ENCODE measurements at regions not wholly inside any gene's neighbourhood (a gene's known extent, or its start where the extent isn't known, plus 50 kb on each side); places are given as distances from the start of the nearest gene placed in this dataset.

DNA sequence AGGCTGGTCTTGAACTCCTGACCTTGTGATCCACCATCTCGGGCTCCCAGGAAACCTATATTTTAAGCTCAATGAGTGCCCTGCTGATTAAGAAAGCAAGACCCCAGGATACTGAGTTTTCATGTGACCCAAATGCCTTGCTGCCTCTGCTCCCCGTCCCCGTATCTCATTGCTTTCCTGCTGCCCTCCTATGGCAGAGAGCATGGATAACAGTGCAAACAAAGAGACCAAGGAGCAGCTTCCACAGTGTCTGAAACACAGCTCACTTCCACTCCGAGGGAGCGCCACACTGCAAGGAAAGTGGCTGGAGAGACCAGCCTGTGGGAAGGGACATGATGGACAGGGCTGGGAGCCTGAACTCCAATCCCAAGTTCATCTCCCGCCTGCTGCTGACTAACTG, 246.8 kb downstream of the TMEM182 start:
- no peak for DNase-seq
- H3K4me1 ChIP-seq (ENCODE audit: control insufficient read depth, insufficient read depth, low read depth, low read length) = no peaks in the 10 kb centered on the region
- H4K8ac ChIP-seq (ENCODE audit: low read length) = no peak overlapping the region
- 75% methylated on average over 5 of the region's 6 CpGs for WGBS
- no peak overlapping the region for H3K14ac ChIP-seq (ENCODE audit: low read length in 2 of 2)
- no peaks in the 10 kb centered on the region for H3K27me3 ChIP-seq (ENCODE audit: control insufficient read depth in 1 of 2, insufficient read depth in 1 of 2, low read length in 2 of 2)
- H3K4me3 ChIP-seq (ENCODE audit: insufficient read depth in 1 of 2, low read depth in 1 of 2, low read length in 2 of 2) = no peak overlapping the region
- no peak overlapping the region for H2AFZ ChIP-seq (ENCODE audit: low read depth, low read length)
- H2BK15ac ChIP-seq (ENCODE audit: low read depth, poor library complexity, severe bottlenecking) = no peak overlapping the region
- no peak overlapping the region for H3K27ac ChIP-seq (ENCODE audit: low read length, poor library complexity, severe bottlenecking)
- no peak overlapping the region for H2AK5ac ChIP-seq (ENCODE audit: low read length, severe bottlenecking)
- H2BK12ac ChIP-seq (ENCODE audit: low read length in 2 of 2) = no peak overlapping the region
- H3K36me3 ChIP-seq (ENCODE audit: control insufficient read depth in 1 of 2, insufficient read depth in 2 of 2, low read depth in 1 of 2, low read length in 2 of 2) = no peaks in the 10 kb centered on the region
- peak overlapping the region; percentile 21 for H3K4me2 ChIP-seq (ENCODE audit: low read length, poor library complexity, severe bottlenecking)
- H3K18ac ChIP-seq (ENCODE audit: low read depth in 1 of 2, low read length in 2 of 2) = no peak overlapping the region
- no peak overlapping the region for H3K4ac ChIP-seq (ENCODE audit: low read depth in 1 of 2, low read length in 2 of 2)
- no peak overlapping the region for H3K23ac ChIP-seq (ENCODE audit: low read length in 2 of 2)
- no peak overlapping the region for H4K91ac ChIP-seq (ENCODE audit: low read length)
- H3K9me3 ChIP-seq (ENCODE audit: control insufficient read depth, low read length) = no peaks in the 10 kb centered on the region
- H3K79me1 ChIP-seq (replicated peaks; ENCODE audit: low read length, poor library complexity, severe bottlenecking) = no peaks in the 10 kb centered on the region
- H2BK120ac ChIP-seq (ENCODE audit: low read depth, low read length) = no peak overlapping the region
- no peak overlapping the region for H2BK5ac ChIP-seq (ENCODE audit: low read depth, low read length, poor library complexity, severe bottlenecking)
- no peak overlapping the region for H3K9ac ChIP-seq (ENCODE audit: low read length)

DNA sequence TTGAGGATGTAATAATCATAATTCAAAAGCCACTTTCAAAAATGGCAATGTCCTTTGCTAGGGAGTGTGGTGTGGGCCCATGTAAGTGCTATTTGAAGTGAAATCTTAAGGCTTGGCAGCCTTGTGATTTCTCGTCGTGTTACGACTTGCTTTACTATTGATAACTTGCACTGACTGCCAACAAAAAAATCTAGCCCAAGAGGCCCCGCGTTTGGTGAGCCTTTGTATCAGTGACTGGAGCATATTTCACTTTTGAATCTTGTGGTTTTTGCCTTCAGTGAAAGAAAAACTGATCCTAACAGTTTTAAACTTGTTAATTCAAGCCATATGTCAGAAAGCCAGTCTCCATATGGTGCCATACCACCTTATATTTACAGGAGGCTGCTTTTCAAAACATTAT, 248.0 kb downstream of the TMEM182 start:
- H3K79me1 ChIP-seq (replicated peaks; ENCODE audit: low read length, poor library complexity, severe bottlenecking) = no peaks in the 10 kb centered on the region
- no peak overlapping the region for H3K9ac ChIP-seq (ENCODE audit: low read length)
- H3K36me3 ChIP-seq (ENCODE audit: control insufficient read depth in 1 of 2, insufficient read depth in 2 of 2, low read depth in 1 of 2, low read length in 2 of 2) = no peaks in the 10 kb centered on the region
- H2BK5ac ChIP-seq (ENCODE audit: low read depth, low read length, poor library complexity, severe bottlenecking) = no peak overlapping the region
- no peaks in the 10 kb centered on the region for H3K4me1 ChIP-seq (ENCODE audit: control insufficient read depth, insufficient read depth, low read depth, low read length)
- H2BK15ac ChIP-seq (ENCODE audit: low read depth, poor library complexity, severe bottlenecking) = no peak overlapping the region
- H3K14ac ChIP-seq (ENCODE audit: low read length in 2 of 2) = no peak overlapping the region
- H3K4me2 ChIP-seq (ENCODE audit: low read length, poor library complexity, severe bottlenecking) = no peak overlapping the region
- H2BK120ac ChIP-seq (ENCODE audit: low read depth, low read length) = no peak overlapping the region
- 83% methylated on average over 4 of the region's 5 CpGs for WGBS
- H3K27ac ChIP-seq (ENCODE audit: low read length, poor library complexity, severe bottlenecking) = no peak overlapping the region
- no peaks in the 10 kb centered on the region for H3K27me3 ChIP-seq (ENCODE audit: control insufficient read depth in 1 of 2, insufficient read depth in 1 of 2, low read length in 2 of 2)
- no peak overlapping the region for H3K18ac ChIP-seq (ENCODE audit: low read depth in 1 of 2, low read length in 2 of 2)
- no peak overlapping the region for H4K91ac ChIP-seq (ENCODE audit: low read length)
- no peak overlapping the region for H4K8ac ChIP-seq (ENCODE audit: low read length)
- no peak overlapping the region for H2BK12ac ChIP-seq (ENCODE audit: low read length in 2 of 2)
- H2AK5ac ChIP-seq (ENCODE audit: low read length, severe bottlenecking) = no peak overlapping the region
- no peak for DNase-seq
- no peak overlapping the region for H3K4ac ChIP-seq (ENCODE audit: low read depth in 1 of 2, low read length in 2 of 2)
- H2AFZ ChIP-seq (ENCODE audit: low read depth, low read length) = no peak overlapping the region
- H3K4me3 ChIP-seq (ENCODE audit: insufficient read depth in 1 of 2, low read depth in 1 of 2, low read length in 2 of 2) = no peak overlapping the region
- no peaks in the 10 kb centered on the region for H3K9me3 ChIP-seq (ENCODE audit: control insufficient read depth, low read length)
- no peak overlapping the region for H3K23ac ChIP-seq (ENCODE audit: low read length in 2 of 2)

DNA sequence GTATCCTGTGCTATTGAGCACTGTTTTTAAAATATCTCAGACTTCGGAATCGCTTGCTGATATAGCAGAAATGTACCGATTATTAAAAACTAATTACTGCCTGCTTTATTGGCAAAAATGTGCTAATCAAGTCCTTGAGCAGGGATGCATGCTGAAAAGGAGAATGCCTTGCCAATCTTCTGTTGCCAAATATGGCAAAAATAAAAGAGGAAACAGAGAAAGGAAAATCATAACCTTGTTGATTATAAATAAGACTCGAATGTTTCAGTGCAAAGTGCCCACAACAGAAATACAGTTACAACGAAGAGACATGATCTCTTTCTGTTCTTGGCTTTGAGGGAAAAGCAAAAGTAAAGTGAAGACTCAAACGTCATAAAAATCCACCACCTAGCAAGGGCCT, 248.5 kb downstream of the TMEM182 start:
- Histone ChIP-seq H3K4ac (ENCODE audit: low read depth in 1 of 2, low read length in 2 of 2) (no peak overlapping the region), H3K18ac (ENCODE audit: low read depth in 1 of 2, low read length in 2 of 2) (no peak overlapping the region), H2BK12ac (ENCODE audit: low read length in 2 of 2) (no peak overlapping the region), H3K4me3 (ENCODE audit: insufficient read depth in 1 of 2, low read depth in 1 of 2, low read length in 2 of 2) (no peak overlapping the region), H3K14ac (ENCODE audit: low read length in 2 of 2) (no peak overlapping the region), H2BK15ac (ENCODE audit: low read depth, poor library complexity, severe bottlenecking) (no peak overlapping the region), H2BK5ac (ENCODE audit: low read depth, low read length, poor library complexity, severe bottlenecking) (no peak overlapping the region), H3K4me2 (ENCODE audit: low read length, poor library complexity, severe bottlenecking) (no peak overlapping the region), H2AFZ (ENCODE audit: low read depth, low read length) (no peak overlapping the region), H3K79me1 (replicated peaks; ENCODE audit: low read length, poor library complexity, severe bottlenecking) (no peaks in the 10 kb centered on the region), H4K8ac (ENCODE audit: low read length) (no peak overlapping the region), H2AK5ac (ENCODE audit: low read length, severe bottlenecking) (no peak overlapping the region), H4K91ac (ENCODE audit: low read length) (no peak overlapping the region), H3K27me3 (ENCODE audit: control insufficient read depth in 1 of 2, insufficient read depth in 1 of 2, low read length in 2 of 2) (no peaks in the 10 kb centered on the region), H3K23ac (ENCODE audit: low read length in 2 of 2) (no peak overlapping the region), H3K9ac (ENCODE audit: low read length) (no peak overlapping the region), H3K36me3 (ENCODE audit: control insufficient read depth in 1 of 2, insufficient read depth in 2 of 2, low read depth in 1 of 2, low read length in 2 of 2) (no peaks in the 10 kb centered on the region), H3K9me3 (ENCODE audit: control insufficient read depth, low read length) (no peaks in the 10 kb centered on the region), H3K4me1 (ENCODE audit: control insufficient read depth, insufficient read depth, low read depth, low read length) (no peaks in the 10 kb centered on the region), H2BK120ac (ENCODE audit: low read depth, low read length) (no peak overlapping the region), H3K27ac (ENCODE audit: low read length, poor library complexity, severe bottlenecking) (no peak overlapping the region)
- no peak for DNase-seq
- WGBS = 89% methylated on average over 6 of the region's 6 CpGs

DNA sequence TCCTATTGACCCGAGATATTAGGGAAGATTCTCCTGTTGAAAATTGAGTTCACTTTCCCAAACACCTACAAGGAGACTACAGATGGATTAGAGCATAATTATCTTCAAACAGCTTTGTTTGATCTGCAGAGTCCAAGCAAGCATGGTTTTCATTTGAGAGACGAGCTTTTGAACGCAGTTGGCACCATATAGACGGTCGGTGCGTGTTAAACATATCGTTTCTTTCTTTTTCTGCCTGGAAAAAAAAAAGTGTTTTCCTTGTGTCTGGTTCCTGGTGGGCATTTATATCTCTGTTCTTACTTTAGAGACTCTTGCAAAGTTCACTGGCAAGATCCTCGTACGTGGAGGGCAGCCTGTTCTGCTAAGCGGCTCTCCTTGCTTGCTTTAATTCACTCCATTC, 248.9 kb downstream of the TMEM182 start:
- DNase-seq = no peak
- WGBS = 92% methylated on average over 10 of the region's 10 CpGs
- Histone ChIP-seq H3K79me1 (replicated peaks; ENCODE audit: low read length, poor library complexity, severe bottlenecking) (no peaks in the 10 kb centered on the region), H3K27ac (ENCODE audit: low read length, poor library complexity, severe bottlenecking) (no peak overlapping the region), H3K4ac (ENCODE audit: low read depth in 1 of 2, low read length in 2 of 2) (no peak overlapping the region), H3K4me1 (ENCODE audit: control insufficient read depth, insufficient read depth, low read depth, low read length) (no peaks in the 10 kb centered on the region), H2AK5ac (ENCODE audit: low read length, severe bottlenecking) (no peak overlapping the region), H2BK15ac (ENCODE audit: low read depth, poor library complexity, severe bottlenecking) (no peak overlapping the region), H3K27me3 (ENCODE audit: control insufficient read depth in 1 of 2, insufficient read depth in 1 of 2, low read length in 2 of 2) (no peaks in the 10 kb centered on the region), H4K8ac (ENCODE audit: low read length) (no peak overlapping the region), H2AFZ (ENCODE audit: low read depth, low read length) (no peak overlapping the region), H3K4me2 (ENCODE audit: low read length, poor library complexity, severe bottlenecking) (no peak overlapping the region), H2BK12ac (ENCODE audit: low read length in 2 of 2) (no peak overlapping the region), H3K36me3 (ENCODE audit: control insufficient read depth in 1 of 2, insufficient read depth in 2 of 2, low read depth in 1 of 2, low read length in 2 of 2) (no peaks in the 10 kb centered on the region), H2BK120ac (ENCODE audit: low read depth, low read length) (no peak overlapping the region), H3K23ac (ENCODE audit: low read length in 2 of 2) (no peak overlapping the region), H4K91ac (ENCODE audit: low read length) (no peak overlapping the region), H3K14ac (ENCODE audit: low read length in 2 of 2) (no peak overlapping the region), H3K9ac (ENCODE audit: low read length) (no peak overlapping the region), H3K18ac (ENCODE audit: low read depth in 1 of 2, low read length in 2 of 2) (no peak overlapping the region), H2BK5ac (ENCODE audit: low read depth, low read length, poor library complexity, severe bottlenecking) (no peak overlapping the region), H3K9me3 (ENCODE audit: control insufficient read depth, low read length) (no peaks in the 10 kb centered on the region), H3K4me3 (ENCODE audit: insufficient read depth in 1 of 2, low read depth in 1 of 2, low read length in 2 of 2) (no peak overlapping the region)
